AG04450 (cell line): ENCODE measurements at regions not wholly inside any gene's neighbourhood (a gene's known extent, or its start where the extent isn't known, plus 50 kb on each side); places are given as distances from the start of the nearest gene placed in this dataset.
A peak's percentile ranks its signal among the peaks of the same experiment; 100 is the strongest.
"Not testable (repeated sequence)": the region's sequence is repeated elsewhere in the genome, so short reads cannot be mapped to it uniquely, and the experiment has no call there.

ENCODE experiments used
- CTCF ChIA-PET: fragments of 300-600, 350-600 bp; formaldehyde crosslinking; extraction: SDS; loops from one replicate; lab custom pipeline; 2022; ENCODE audit warnings: antibody characterized with exemption, inconsistent platforms; lab: Charles Lee
- POLR2A ChIA-PET: fragments of 350-600 bp; formaldehyde crosslinking; extraction: SDS; loops from one replicate; lab custom pipeline; 2021; ENCODE audit warnings: antibody characterized with exemption, inconsistent platforms; lab: Yijun Ruan, JAX
- DNase-seq: peaks from one replicate; pipeline ENCODE4 v3.0.0-alpha.2; 2011; ENCODE audit warnings: low read depth, low spot score
- H3K27ac ChIP-seq: one replicate; pipeline ENCODE4 v1.5.1; 2012; ENCODE audit warnings: low read depth, low read length, control low read depth
- H3K27me3 ChIP-seq: one replicate; pipeline ENCODE4 v1.6.0; 2012; ENCODE audit warnings: low read length; ENCODE audit not compliant: control insufficient read depth, insufficient read depth
- H3K4me3 ChIP-seq: 2 replicates; pipeline ENCODE4 v1.5.1; 2011; ENCODE audit warnings: mild to moderate bottlenecking, low read depth, low read length, control low read depth
- H3K9me3 ChIP-seq: 2 replicates; pipeline ENCODE4 v1.5.1; 2012; ENCODE audit warnings: low read length; ENCODE audit not compliant: control insufficient read depth, insufficient read depth
- TF ChIP-seq, protein P1 (sequence below): IDR thresholded peaks from 2 replicates; pipeline ENCODE4 v1.5.1; 2011; ENCODE audit warnings: low read depth, low read length, control low read depth, inconsistent platforms

DNA sequence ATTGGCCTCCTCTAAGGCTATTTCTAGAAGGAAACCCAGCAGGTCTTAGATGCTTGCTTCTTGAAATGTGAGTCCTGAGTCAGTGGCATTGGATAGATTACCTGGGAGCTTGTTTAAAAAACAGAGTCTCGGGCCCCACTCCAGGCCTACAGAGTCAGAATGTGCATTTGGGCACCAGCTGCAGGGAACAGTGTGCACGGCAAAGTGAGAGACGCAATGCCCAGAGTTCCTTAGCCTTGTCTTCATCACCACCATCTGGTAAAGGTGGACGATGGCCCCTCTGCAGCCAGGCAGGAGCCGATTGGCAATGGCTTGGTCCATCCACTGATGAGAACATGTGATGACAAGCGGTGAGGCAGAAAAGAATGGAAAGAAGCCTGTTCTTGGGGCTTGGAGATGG, 102.1 kb upstream of the TSC22D1 start:
- Histone ChIP-seq H3K4me3 (no peak overlapping the region), H3K9me3 (peaks cover 3% of the 10 kb centered on the region; the same call in 1 of the 2 replicates), H3K27me3 (no peaks in the 10 kb centered on the region), H3K27ac (no peak overlapping the region)
- ChIA-PET POLR2A (no interaction called here), CTCF (no interaction called here)
- TF ChIP-seq, protein P1, sequence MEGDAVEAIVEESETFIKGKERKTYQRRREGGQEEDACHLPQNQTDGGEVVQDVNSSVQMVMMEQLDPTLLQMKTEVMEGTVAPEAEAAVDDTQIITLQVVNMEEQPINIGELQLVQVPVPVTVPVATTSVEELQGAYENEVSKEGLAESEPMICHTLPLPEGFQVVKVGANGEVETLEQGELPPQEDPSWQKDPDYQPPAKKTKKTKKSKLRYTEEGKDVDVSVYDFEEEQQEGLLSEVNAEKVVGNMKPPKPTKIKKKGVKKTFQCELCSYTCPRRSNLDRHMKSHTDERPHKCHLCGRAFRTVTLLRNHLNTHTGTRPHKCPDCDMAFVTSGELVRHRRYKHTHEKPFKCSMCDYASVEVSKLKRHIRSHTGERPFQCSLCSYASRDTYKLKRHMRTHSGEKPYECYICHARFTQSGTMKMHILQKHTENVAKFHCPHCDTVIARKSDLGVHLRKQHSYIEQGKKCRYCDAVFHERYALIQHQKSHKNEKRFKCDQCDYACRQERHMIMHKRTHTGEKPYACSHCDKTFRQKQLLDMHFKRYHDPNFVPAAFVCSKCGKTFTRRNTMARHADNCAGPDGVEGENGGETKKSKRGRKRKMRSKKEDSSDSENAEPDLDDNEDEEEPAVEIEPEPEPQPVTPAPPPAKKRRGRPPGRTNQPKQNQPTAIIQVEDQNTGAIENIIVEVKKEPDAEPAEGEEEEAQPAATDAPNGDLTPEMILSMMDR, result no peak
- DNase-seq, result no peak

DNA sequence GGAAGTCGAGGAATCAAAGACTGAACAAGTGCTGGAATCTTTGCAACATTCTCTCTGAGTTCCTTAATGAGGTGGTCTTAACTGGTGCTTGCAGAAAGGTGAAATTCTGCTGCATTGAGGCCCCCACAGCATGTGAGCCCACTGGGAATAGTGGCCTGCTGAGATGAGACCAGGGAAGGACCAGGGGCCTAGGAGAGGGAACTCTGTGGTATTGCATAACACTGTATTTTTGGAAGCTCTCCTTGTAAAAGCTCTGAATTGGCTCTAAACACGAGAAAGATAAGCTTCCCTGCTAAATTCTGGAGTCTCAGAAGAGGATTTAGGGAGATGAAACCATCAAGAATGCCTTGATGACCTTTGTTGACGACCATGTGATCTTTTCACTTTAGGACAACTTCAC, 100.4 kb upstream of the TSC22D1 start:
- TF ChIP-seq, protein P1, result no peak
- no peak for DNase-seq
- Histone ChIP-seq H3K27ac (no peak overlapping the region), H3K9me3 (no peaks in the 10 kb centered on the region), H3K4me3 (no peak overlapping the region), H3K27me3 (no peaks in the 10 kb centered on the region)
- POLR2A ChIA-PET, result no interaction called here
- CTCF ChIA-PET, result no interaction called here

DNA sequence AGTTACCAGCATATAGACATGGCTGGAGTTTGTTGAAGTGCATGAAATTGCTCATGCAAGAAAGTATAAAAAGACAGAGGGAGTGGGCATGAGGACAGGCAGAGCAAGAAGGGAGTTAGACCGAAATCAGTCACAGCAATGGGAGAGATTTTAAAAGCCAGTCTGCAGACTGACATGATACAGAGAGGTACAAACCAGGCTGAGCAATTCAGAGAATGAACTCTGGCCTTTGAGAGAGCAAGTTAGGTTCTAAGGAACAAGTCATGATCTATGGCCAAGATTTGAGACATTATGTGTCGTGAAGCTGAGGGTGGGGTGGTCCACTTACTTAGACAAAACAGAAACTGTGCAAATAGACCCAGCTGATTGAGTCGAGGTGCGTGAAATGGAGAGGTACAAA, 93.4 kb upstream of the TSC22D1 start:
- CTCF ChIA-PET, result no interaction called here
- Histone ChIP-seq H3K27me3 (no peaks in the 10 kb centered on the region), H3K27ac (no peak overlapping the region), H3K9me3 (no peaks in the 10 kb centered on the region), H3K4me3 (no peak overlapping the region)
- DNase-seq, result no peak
- POLR2A ChIA-PET, result no interaction called here
- TF ChIP-seq, protein P1, result no peak

DNA sequence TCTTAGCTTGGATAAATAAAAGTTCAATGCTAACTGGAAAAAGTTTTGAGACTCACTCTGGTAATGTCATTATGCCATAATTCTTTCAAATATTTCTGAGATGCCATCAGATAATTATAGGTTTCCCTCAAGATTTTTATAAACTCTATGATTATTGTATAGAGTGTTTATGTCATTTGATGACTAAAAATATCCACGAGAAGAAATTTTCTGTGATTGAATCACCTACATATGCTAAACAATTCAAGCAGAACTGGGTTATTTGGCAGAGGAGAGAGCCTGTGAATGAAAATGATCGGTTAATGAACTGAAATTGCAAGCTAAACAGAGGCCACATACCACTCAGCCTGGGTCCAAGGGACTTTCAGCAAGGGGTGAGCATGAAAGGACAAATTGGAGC, 92.6 kb upstream of the TSC22D1 start:
- CTCF ChIA-PET, result no interaction called here
- POLR2A ChIA-PET, result interaction anchor here (1.3 kb wide), 1 partner anchor 45 kb away, joined by 3 read pairs; no protein-coding TSS in a partner anchor

DNA sequence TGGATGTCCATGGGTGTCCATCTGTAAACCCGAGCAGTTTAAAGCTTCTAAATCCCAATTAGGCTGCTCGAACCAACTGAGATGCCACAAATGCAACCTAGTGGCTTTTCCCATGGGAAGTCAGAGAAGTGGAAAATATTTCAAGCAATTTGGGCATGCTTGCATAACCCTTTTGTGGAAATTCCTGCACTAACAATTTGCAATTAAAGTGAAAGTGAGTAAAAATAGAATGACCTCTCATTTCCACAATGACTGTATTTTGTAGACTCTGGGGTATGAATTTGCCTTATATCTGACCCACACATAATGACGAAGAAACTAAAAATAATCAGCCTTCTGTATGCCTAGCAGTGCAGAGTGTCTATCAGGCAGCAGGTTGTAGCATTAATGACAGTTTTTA, 91.8 kb upstream of the TSC22D1 start:
- ChIA-PET POLR2A (interaction anchor here (1.3 kb wide), 1 partner anchor 46 kb away, joined by 3 read pairs; no protein-coding TSS in a partner anchor), CTCF (no interaction called here)
- no peaks in the 10 kb centered on the region for H3K27me3 ChIP-seq
- DNase-seq, result no peak
- no peaks in the 10 kb centered on the region for H3K9me3 ChIP-seq
- TF ChIP-seq, protein P1, result no peak
- no peak overlapping the region for H3K4me3 ChIP-seq
- no peak overlapping the region for H3K27ac ChIP-seq

More for the DNA sequence above, 92.6 kb upstream of the TSC22D1 start:
- Histone ChIP-seq H3K27ac (peak overlapping the region; percentile 79), H3K4me3 (no peak overlapping the region), H3K27me3 (no peaks in the 10 kb centered on the region), H3K9me3 (no peaks in the 10 kb centered on the region)
- TF ChIP-seq, protein P1, result no peak
- DNase-seq, result no peak

DNA sequence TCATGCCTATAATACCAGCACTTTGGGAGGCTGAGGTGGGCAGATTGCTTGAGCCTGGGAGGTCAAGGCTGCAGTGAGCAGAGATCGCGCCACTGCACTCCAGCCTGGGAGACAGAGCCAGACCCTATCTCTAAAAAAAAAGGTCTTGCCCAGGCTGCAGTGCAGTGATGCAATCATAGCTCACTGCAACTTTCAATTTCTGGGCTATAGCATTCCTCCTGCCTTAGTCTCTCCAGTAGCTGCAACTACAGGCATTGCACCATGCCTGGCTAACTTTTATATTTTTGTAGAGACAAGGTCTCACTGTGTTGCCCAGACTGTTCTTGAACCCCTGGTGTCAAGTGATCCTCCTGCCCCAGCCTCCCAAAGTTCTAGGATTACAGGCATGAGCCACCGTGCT, 90.4 kb upstream of the TSC22D1 start:
- H3K27ac ChIP-seq, H3K27me3 ChIP-seq, POLR2A ChIA-PET, H3K4me3 ChIP-seq, CTCF ChIA-PET, H3K9me3 ChIP-seq: not testable (repeated sequence)
- peak; percentile 36 for DNase-seq
